GM10266 (cell line): ENCODE measurements at regions not wholly inside any gene's neighbourhood (a gene's known extent, or its start where the extent isn't known, plus 50 kb on each side); places are given as distances from the start of the nearest gene placed in this dataset.

Experiments used
- DNase-seq: peaks from one replicate; pipeline ENCODE4 v3.0.0; 2012; ENCODE audit errors: extremely low spot score
- CTCF ChIP-seq: IDR thresholded peaks from 2 replicates; pipeline ENCODE4 v1.5.1; 2012; ENCODE audit warnings: mild to moderate bottlenecking, low read depth; ENCODE audit not compliant: control insufficient read depth, insufficient read depth; ENCODE audit errors: missing control alignments

- TF ChIP-seq CTCF = no peak
- DNase-seq = no peak
Measured at GRCh38 chr5:13029211-13029610, 915.3 kb downstream of the DNAH5 start.

- no peak for TF ChIP-seq CTCF
- no peak for DNase-seq
Measured at GRCh38 chr5:13027874-13028273, 916.6 kb downstream of the DNAH5 start.

- TF ChIP-seq CTCF = no peak
- no peak for DNase-seq
Measured at GRCh38 chr5:13019729-13020128, 924.8 kb downstream of the DNAH5 start.

GRCh38 chr5:13003457-13003856 is 941.0 kb downstream of the DNAH5 start:
- no peak for DNase-seq
- no peak for TF ChIP-seq CTCF

GRCh38 chr5:12999667-13000066 is 944.8 kb downstream of the DNAH5 start:
- TF ChIP-seq CTCF = no peak
- DNase-seq = no peak

- no peak for DNase-seq
- no peak for TF ChIP-seq CTCF
Measured at GRCh38 chr5:12985142-12985541, 959.3 kb downstream of the DNAH5 start.

GRCh38 chr5:12974856-12975255 is 969.6 kb downstream of the DNAH5 start:
- DNase-seq = no peak
- TF ChIP-seq CTCF = no peak

GRCh38 chr5:12965804-12966203 is 978.7 kb downstream of the DNAH5 start:
- no peak for DNase-seq

More at GRCh38 chr5:12965804-12966203, 978.7 kb downstream of the DNAH5 start:
- no peak for TF ChIP-seq CTCF
